22Rv1 (cell line): ENCODE measurements at regions not wholly inside any gene's neighbourhood (a gene's known extent, or its start where the extent isn't known, plus 50 kb on each side); places are given as distances from the start of the nearest gene placed in this dataset.

Experiments
- ZFX ChIP-seq: fragments of 450-650 bp; IDR thresholded peaks from 2 replicates; pipeline ENCODE4 v1.6.1; 2017; ENCODE audit warnings: antibody characterized with exemption, borderline replicate concordance
- TF ChIP-seq, protein P1 (sequence below): fragments of 450-650 bp; IDR thresholded peaks from 2 replicates; pipeline ENCODE4 v1.5.1; 2017; ENCODE audit warnings: mild to moderate bottlenecking

DNA sequence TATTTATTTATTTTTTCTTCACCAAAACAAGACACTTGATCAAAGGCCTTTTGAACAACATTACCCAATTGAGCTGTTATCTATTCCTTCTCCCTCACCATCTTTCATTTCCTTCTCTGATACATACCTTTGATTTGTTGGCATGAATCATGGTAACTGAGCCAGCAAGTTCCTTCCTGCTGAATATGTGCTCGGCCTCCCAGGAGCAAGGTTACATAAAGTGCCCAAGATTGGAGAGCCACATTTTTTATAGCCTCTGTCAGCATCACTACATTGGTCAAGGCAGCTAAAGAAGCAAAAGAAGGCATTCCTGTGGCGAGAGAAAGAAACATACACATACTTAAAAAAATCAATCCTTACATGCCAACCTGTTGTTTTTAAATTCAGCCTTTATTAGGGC, 369.6 kb downstream of the CYLC2 start:
- TF ChIP-seq, protein P1, sequence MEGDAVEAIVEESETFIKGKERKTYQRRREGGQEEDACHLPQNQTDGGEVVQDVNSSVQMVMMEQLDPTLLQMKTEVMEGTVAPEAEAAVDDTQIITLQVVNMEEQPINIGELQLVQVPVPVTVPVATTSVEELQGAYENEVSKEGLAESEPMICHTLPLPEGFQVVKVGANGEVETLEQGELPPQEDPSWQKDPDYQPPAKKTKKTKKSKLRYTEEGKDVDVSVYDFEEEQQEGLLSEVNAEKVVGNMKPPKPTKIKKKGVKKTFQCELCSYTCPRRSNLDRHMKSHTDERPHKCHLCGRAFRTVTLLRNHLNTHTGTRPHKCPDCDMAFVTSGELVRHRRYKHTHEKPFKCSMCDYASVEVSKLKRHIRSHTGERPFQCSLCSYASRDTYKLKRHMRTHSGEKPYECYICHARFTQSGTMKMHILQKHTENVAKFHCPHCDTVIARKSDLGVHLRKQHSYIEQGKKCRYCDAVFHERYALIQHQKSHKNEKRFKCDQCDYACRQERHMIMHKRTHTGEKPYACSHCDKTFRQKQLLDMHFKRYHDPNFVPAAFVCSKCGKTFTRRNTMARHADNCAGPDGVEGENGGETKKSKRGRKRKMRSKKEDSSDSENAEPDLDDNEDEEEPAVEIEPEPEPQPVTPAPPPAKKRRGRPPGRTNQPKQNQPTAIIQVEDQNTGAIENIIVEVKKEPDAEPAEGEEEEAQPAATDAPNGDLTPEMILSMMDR: no peak
- no peak for TF ChIP-seq ZFX
